NOMO-1 treated with DMSO at 0.1 percent for 48 hours (cell line): ENCODE measurements at regions not wholly inside any gene's neighbourhood (a gene's known extent, or its start where the extent isn't known, plus 50 kb on each side); places are given as distances from the start of the nearest gene placed in this dataset.

Experiments
- DNase-seq: peaks from one replicate; lab custom pipeline; 2025; ENCODE audit not compliant: unreplicated experiment; lab: John Stamatoyannopoulos, UW

DNA sequence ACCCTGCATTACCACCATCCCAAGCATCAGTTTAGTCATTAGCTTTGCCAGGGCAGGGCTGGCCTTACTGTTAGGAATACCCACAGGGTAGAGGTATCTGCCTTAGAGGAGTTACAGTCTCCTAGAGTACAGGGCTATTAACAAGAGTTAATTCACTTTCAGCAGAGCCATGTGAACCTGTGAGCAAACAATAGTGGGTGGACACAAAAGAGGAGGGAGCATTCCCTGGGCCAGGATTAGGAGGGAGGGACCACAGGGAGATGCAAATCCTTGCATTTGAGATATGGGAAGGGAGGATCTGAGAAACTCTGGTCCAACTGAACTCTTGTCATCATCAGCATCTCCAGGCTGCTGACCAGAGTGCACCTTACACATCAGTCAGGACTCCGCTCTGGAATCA lies 51.1 kb upstream of the IGSF21 start:
- DNase-seq: no peak

DNA sequence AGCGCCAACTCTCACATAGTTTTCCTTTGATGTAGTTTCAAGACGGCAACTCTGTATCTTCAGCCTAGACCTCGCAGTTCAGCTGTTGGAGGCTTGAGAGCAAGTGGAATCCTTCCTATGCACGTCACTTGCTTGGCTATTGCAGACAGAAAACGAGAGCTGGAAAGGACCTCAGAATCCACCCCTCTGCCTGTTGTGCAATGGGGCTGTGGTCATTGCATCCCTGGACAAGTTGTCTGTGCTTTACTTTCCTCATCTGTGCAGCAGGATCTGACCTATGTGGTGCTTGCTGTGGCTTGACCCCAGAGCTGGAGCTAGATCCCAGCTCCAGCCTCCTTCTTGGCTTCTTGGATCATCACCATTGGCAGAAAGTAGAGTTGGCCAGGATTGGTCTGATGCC lies 50.0 kb upstream of the IGSF21 start:
- DNase-seq: no peak
